Aorta (tissue), 5 donors: ENCODE measurements at regions not wholly inside any gene's neighbourhood (a gene's known extent, or its start where the extent isn't known, plus 50 kb on each side); places are given as distances from the start of the nearest gene placed in this dataset.

ENCODE experiments used
- ATAC-seq: fragments of 200-7000 bp; cut with Tn5 transposase; one replicate; pipeline ENCODE4 v1.9.1; 2022; ENCODE audit warnings: moderate library complexity; ENCODE audit not compliant: low FRiP score
- DNase-seq, 2 donors: peaks; one replicate each; pipeline ENCODE4 v3.0.0-alpha.2; 2020
- H3K27ac ChIP-seq, 2 donors: one replicate each; pipeline ENCODE4 v1.5.1; 2013; ENCODE audit warnings: low read length in 2 of 2, mild to moderate bottlenecking in 2 of 2, moderate library complexity in 2 of 2, control low read depth in 1 of 2, inconsistent platforms in 1 of 2, low read depth in 1 of 2
- H3K27me3 ChIP-seq, 2 donors: one replicate each; pipeline ENCODE4 v1.6.1; 2013; ENCODE audit warnings: control low read depth in 1 of 2, low read length in 1 of 2, mild to moderate bottlenecking in 1 of 2, moderate library complexity in 1 of 2; ENCODE audit not compliant: insufficient read depth in 2 of 2, control insufficient read depth in 1 of 2
- H3K36me3 ChIP-seq, 2 donors: one replicate each; pipeline ENCODE4 v1.6.1; 2013; ENCODE audit warnings: control low read depth in 1 of 2, low read length in 1 of 2, mild to moderate bottlenecking in 1 of 2; ENCODE audit not compliant: insufficient read depth in 2 of 2, control insufficient read depth in 1 of 2
- H3K4me1 ChIP-seq, 2 donors: one replicate each; pipeline ENCODE4 v1.6.1; 2013; ENCODE audit warnings: low read length in 2 of 2, control low read depth in 1 of 2, mild to moderate bottlenecking in 1 of 2, moderate library complexity in 1 of 2; ENCODE audit not compliant: insufficient read depth in 2 of 2, control insufficient read depth in 1 of 2
- H3K4me3 ChIP-seq, 2 donors: one replicate each; pipeline ENCODE4 v1.5.1; 2013; ENCODE audit warnings: low read length in 2 of 2, control low read depth in 1 of 2, mild to moderate bottlenecking in 1 of 2
- H3K9me3 ChIP-seq: one replicate; pipeline ENCODE4 v1.6.1; 2013; ENCODE audit warnings: mild to moderate bottlenecking, low read length; ENCODE audit not compliant: control insufficient read depth
- WGBS, 2 donors: extraction: QIAGEN DNeasy Blood & Tissue Kit; methylation state at CpG; one replicate each; pipeline ENCODE4 v1.1.7; 2013; 5-methylcytosine and 5-hydroxymethylcytosine counted together
- intact Hi-C, 2 donors: fragments of 100-400 bp; cut with DNase I; formaldehyde crosslinking; loops; one replicate each; pipeline versions ENCODE4 v1.14.2 to v1.15.0; 2022
- donor health status: healthy with polysubstance abuse.
- donor health status: Bipolar disorder and iron deficiency.
- donor health status: DM: no; HTN: no; CAD: no.
- donor health status: DM: no; HTN: no; CAD: no.
- donor health status: DM: yes; HTN: yes; CAD: no.

DNA sequence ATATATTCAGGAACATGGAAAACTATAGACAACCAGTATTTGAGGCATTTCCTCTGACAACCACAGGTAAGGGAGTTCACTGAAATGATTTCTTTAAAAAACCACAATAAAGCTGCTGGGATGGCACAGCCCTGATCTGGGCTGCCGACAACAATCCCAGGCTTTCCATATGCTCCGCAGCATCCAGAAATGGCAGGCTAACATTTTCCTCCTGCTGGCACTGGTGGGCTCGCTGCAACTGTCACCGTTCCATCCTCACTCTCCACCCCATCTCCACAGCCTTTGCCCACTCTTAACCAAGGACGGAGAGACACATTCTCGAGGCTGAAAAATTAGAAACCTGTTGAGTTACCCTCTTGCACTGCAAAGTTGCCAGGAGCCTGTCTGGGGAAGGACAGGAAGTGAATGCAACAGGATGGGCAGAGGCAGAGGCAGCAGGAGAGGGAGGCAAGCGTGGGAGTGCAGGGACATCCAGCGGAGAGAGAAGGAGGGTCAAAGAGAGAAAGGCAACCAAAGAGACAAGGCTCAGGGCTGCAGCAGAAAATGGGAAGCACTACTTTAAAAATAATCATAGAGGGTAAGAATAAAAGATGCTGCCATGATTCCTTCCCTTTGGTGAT is 79.0 kb upstream of the ARRDC4 start:
- intact Hi-C loops = no loop called here
- Histone ChIP-seq H3K4me3 (no peak overlapping the region), H3K36me3 (no peaks in the 10 kb centered on the region), H3K27ac (no peak overlapping the region), H3K27me3 (no peaks in the 10 kb centered on the region), H3K4me1 (no peaks in the 10 kb centered on the region), H3K9me3 (peaks cover 5% of the 10 kb centered on the region)
- ATAC-seq (no peak), DNase-seq (no peak)
- 72 to 78% methylated on average over 8 of the region's 8 CpGs for WGBS, 2 donors

DNA sequence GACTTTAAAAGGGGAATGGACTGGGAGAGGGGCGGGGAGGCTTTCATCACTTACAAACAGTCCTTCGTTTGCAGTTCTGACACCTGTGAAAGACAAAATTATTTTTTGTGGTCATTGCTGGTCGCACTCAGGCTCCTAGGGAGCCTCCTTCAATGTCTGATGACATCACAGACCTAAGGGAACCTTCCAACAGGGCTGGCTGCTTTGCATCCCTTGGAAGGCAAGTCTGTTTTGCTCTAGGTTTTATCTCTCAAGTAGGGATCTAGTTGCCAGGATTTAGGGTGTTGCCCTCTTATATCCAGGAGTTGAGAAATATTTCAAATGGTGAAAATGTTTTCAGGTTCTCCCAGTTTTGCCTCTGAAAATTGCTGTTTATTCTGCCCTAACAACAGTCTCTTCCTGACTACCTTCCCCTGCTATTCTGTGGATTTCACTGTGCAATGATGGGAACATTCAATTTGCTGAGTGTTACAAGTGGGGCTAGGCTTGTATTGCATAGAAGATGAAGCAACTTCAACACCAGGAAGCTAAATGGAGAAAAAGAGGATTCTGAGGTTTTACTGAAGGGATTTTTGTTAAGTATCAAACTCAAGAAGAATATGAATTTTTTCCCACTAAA is 75.9 kb upstream of the ARRDC4 start:
- Histone ChIP-seq H3K9me3 (peaks cover 3% of the 10 kb centered on the region), H3K27me3 (no peaks in the 10 kb centered on the region), H3K4me1 (no peaks in the 10 kb centered on the region), H3K27ac (no peak overlapping the region), H3K36me3 (no peaks in the 10 kb centered on the region), H3K4me3 (no peak overlapping the region)
- 64% methylated on average over 3 of the region's 3 CpGs for WGBS, 2 donors
- intact Hi-C loops = no loop called here
- ATAC-seq (no peak), DNase-seq (no peak)

DNA sequence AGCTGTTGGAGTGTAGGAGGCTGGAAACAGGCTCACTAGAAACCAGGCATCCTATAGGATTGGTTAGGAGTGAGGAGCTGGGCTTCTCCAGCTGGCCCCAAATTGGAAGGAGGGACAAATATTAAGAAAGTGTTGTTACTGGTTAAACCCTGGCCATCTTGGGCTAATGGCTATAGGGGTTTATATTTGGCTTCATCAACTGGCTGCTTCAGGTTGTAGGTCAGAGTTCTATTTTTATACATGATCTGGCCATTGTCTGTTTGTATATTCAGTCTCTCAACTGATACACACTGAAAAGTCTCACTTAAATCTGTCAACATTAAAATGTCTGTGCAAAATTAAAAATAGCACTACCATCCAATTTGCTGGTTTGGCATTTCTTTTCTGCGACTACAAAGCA is 70.2 kb upstream of the ARRDC4 start:
- H3K4me3 ChIP-seq = no peak overlapping the region
- H3K4me1 ChIP-seq = no peaks in the 10 kb centered on the region
- H3K27ac ChIP-seq = no peak overlapping the region
- H3K9me3 ChIP-seq = no peaks in the 10 kb centered on the region
- ATAC-seq = no peak
- no peaks in the 10 kb centered on the region for H3K36me3 ChIP-seq
- WGBS, 2 donors = 25 to 44% methylated on average over 1 of the region's 1 CpG
- DNase-seq = no peak
- H3K27me3 ChIP-seq = no peaks in the 10 kb centered on the region
- intact Hi-C loops = no loop called here

GRCh38 chr15:97892167-97892938 is 68.2 kb upstream of the ARRDC4 start:
- Histone ChIP-seq H3K9me3 (no peaks in the 10 kb centered on the region), H3K4me1 (no peaks in the 10 kb centered on the region), H3K36me3 (no peaks in the 10 kb centered on the region), H3K4me3 (no peak overlapping the region), H3K27ac (no peak overlapping the region), H3K27me3 (no peaks in the 10 kb centered on the region)
- 76 to 78% methylated on average over 13 of the region's 13 CpGs for WGBS, 2 donors
- ATAC-seq = no peak
- no peak for DNase-seq
- intact Hi-C loops = no loop called here

DNA sequence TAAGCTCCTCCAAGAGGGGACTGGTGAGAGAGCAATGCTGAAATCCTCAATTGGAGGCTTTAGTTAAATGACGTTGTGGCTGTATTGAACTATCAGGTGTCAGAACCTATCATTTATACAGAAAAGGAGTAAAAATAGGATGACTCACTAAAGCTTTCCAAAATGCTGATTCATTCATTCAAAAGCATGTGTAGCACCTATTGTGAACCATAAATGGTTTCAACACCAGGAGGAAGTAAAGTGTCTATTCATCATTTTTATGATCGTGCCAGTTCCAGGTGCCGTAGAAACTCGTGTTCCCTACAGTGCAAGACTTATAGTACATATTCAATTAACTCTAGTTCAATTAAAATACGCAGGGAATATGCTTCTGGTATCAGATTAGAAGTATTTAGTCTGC is 66.5 kb upstream of the ARRDC4 start:
- Histone ChIP-seq H3K4me1 (no peaks in the 10 kb centered on the region), H3K36me3 (no peaks in the 10 kb centered on the region), H3K27me3 (no peaks in the 10 kb centered on the region), H3K27ac (no peak overlapping the region), H3K9me3 (no peaks in the 10 kb centered on the region), H3K4me3 (no peak overlapping the region)
- ATAC-seq = no peak
- WGBS, 2 donors = 52 to 60% methylated on average over 5 of the region's 5 CpGs
- intact Hi-C loops = no loop called here
- DNase-seq = no peak

- Histone ChIP-seq H3K27ac (no peak overlapping the region), H3K4me3 (no peak overlapping the region), H3K27me3 (no peaks in the 10 kb centered on the region), H3K36me3 (no peaks in the 10 kb centered on the region), H3K4me1 (no peaks in the 10 kb centered on the region), H3K9me3 (no peaks in the 10 kb centered on the region)
- ATAC-seq = no peak
- no peak for DNase-seq
- WGBS, 2 donors = 49 to 55% methylated on average over 5 of the region's 5 CpGs
- intact Hi-C loops = loop anchor here (5.0 to 10.0 kb wide), 4 partner anchors 275 to 525 kb away; no protein-coding TSS in a partner anchor
Observed at GRCh38 chr15:97899981-97900380, 60.5 kb upstream of the ARRDC4 start.

GRCh38 chr15:97902140-97902780 is 58.2 kb upstream of the ARRDC4 start:
- Histone ChIP-seq H3K27ac (no peak overlapping the region), H3K4me1 (no peaks in the 10 kb centered on the region), H3K27me3 (no peaks in the 10 kb centered on the region), H3K4me3 (no peak overlapping the region), H3K9me3 (no peaks in the 10 kb centered on the region), H3K36me3 (no peaks in the 10 kb centered on the region)
- WGBS, 2 donors = 53 to 54% methylated on average over 10 of the region's 10 CpGs
- ATAC-seq (no peak), DNase-seq (no peak)
- intact Hi-C loops = loop anchor here (5.0 to 10.0 kb wide), 4 partner anchors 273 to 523 kb away; no protein-coding TSS in a partner anchor

DNA sequence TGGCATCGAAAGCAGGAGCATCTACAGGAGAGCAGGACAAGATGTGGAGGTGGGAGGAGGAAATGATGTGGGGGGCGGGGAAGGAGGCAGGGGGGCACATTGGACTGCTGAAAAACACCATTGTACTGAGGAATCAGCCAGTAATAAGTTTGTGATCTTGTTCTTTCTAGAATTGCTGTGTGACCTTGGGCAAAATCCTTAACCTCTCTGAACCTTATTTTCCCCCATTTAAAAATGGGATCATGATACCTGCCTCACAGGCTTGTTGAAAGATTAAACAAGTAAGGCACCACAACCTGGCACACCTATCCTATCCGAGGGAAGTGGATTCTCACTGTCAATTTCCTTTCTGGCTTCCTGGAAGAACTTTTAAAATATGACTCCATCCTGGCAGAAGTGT is 56.9 kb upstream of the ARRDC4 start:
- Histone ChIP-seq H3K9me3 (peaks cover 1% of the 10 kb centered on the region), H3K4me3 (no peak overlapping the region), H3K27ac (no peak overlapping the region), H3K36me3 (no peaks in the 10 kb centered on the region), H3K27me3 (no peaks in the 10 kb centered on the region), H3K4me1 (no peaks in the 10 kb centered on the region)
- no peak for ATAC-seq
- no peak for DNase-seq
- intact Hi-C loops = loop anchor here (5.0 to 10.0 kb wide), 4 partner anchors 271 to 521 kb away; no protein-coding TSS in a partner anchor
- WGBS, 2 donors = 67 to 86% methylated on average over 3 of the region's 3 CpGs
